Lung (tissue), 11 donors: ENCODE measurements at regions not wholly inside any gene's neighbourhood (a gene's known extent, or its start where the extent isn't known, plus 50 kb on each side); places are given as distances from the start of the nearest gene placed in this dataset.

Experiments used
- ATAC-seq: fragments of 200-7000 bp; cut with Tn5 transposase; one replicate; pipeline ENCODE4 v1.9.1; 2020; ENCODE audit warnings: moderate number of reproducible peaks; ENCODE audit not compliant: insufficient read depth, low FRiP score
- DNase-seq, 3 donors: peaks; one replicate each; pipeline ENCODE4 v3.0.0-alpha.2; 2013 to 2017
- H3K27ac ChIP-seq, 2 donors: one replicate each; pipeline ENCODE4 v1.5.1; 2013; ENCODE audit warnings: mild to moderate bottlenecking in 2 of 2, moderate library complexity in 2 of 2, control low read depth in 1 of 2, inconsistent platforms in 1 of 2, low read depth in 1 of 2, low read length in 1 of 2
- H3K27me3 ChIP-seq, 3 donors: one replicate each; pipeline ENCODE4 v1.5.1; 2013; ENCODE audit warnings: low read length in 2 of 3; ENCODE audit not compliant: control insufficient read depth in 3 of 3, insufficient read depth in 3 of 3
- H3K36me3 ChIP-seq, 4 donors: one replicate each; pipeline ENCODE4 v1.5.1; 2013; ENCODE audit warnings: low read length in 4 of 4, mild to moderate bottlenecking in 1 of 4, moderate library complexity in 1 of 4; ENCODE audit not compliant: control insufficient read depth in 4 of 4, insufficient read depth in 4 of 4
- H3K4me1 ChIP-seq, 5 donors: one replicate each; pipeline ENCODE4 v1.5.1; 2013; ENCODE audit warnings: low read length in 5 of 5, mild to moderate bottlenecking in 2 of 5, moderate library complexity in 1 of 5; ENCODE audit not compliant: control insufficient read depth in 5 of 5, insufficient read depth in 5 of 5
- H3K4me3 ChIP-seq: one replicate; pipeline ENCODE4 v1.5.1; 2013; ENCODE audit warnings: mild to moderate bottlenecking, control low read depth, moderate library complexity
- H3K9ac ChIP-seq, 2 donors: one replicate each; pipeline ENCODE4 v1.5.1; 2013; ENCODE audit warnings: low read length in 2 of 2, control low read depth in 1 of 2; ENCODE audit not compliant: insufficient read depth in 1 of 2
- H3K9me3 ChIP-seq, 4 donors: one replicate each; pipeline ENCODE4 v1.5.1; 2013; ENCODE audit warnings: low read length in 3 of 4, mild to moderate bottlenecking in 1 of 4, moderate library complexity in 1 of 4; ENCODE audit not compliant: control insufficient read depth in 4 of 4, insufficient read depth in 3 of 4
- WGBS, 2 donors: extraction: QIAGEN DNeasy Blood & Tissue Kit; methylation state at CpG; one replicate each; pipeline ENCODE4 v1.1.7; 2013; 5-methylcytosine and 5-hydroxymethylcytosine counted together
- TF ChIP-seq, protein P1 (sequence below): IDR thresholded peaks from 2 replicates; pipeline ENCODE4 v1.5.1; 2012; ENCODE audit warnings: mild to moderate bottlenecking; ENCODE audit errors: control extremely low read depth, extremely low read depth
- donor health status: control.
- donor health status: control.
- donor health status: Bipolar disorder and iron deficiency.
- donor health status: healthy.
- donor health status: DM: yes; HTN: yes; CAD: no.

DNA sequence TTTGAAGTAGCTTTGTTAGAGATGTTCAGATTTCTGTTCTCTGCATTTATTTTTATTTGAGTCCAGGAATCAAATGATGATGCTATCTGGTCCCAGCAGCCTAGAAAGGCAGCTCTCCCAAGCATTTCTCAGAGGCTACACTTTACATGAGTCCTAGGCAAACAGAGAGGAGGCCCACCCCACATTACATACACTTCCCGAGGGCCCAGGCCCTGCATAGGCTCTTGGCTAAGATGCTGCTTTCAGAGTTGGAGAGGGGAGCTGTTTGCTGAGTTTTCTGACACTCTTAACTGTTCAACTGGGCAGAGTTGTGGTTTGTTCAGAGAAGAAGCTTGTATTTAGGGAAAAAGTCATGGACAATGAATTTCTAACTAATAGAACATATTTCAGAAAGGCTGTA is 117.9 kb upstream of the RGMA start:
- no peaks in the 10 kb centered on the region for H3K36me3 ChIP-seq
- no peak for ATAC-seq
- 45 to 84% methylated on average over 1 of the region's 1 CpG for WGBS, 2 donors
- H3K27me3 ChIP-seq = no peaks in the 10 kb centered on the region
- no peak overlapping the region for H3K4me3 ChIP-seq
- TF ChIP-seq, protein P1, sequence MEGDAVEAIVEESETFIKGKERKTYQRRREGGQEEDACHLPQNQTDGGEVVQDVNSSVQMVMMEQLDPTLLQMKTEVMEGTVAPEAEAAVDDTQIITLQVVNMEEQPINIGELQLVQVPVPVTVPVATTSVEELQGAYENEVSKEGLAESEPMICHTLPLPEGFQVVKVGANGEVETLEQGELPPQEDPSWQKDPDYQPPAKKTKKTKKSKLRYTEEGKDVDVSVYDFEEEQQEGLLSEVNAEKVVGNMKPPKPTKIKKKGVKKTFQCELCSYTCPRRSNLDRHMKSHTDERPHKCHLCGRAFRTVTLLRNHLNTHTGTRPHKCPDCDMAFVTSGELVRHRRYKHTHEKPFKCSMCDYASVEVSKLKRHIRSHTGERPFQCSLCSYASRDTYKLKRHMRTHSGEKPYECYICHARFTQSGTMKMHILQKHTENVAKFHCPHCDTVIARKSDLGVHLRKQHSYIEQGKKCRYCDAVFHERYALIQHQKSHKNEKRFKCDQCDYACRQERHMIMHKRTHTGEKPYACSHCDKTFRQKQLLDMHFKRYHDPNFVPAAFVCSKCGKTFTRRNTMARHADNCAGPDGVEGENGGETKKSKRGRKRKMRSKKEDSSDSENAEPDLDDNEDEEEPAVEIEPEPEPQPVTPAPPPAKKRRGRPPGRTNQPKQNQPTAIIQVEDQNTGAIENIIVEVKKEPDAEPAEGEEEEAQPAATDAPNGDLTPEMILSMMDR = no peak
- no peak overlapping the region for H3K9ac ChIP-seq
- no peak overlapping the region for H3K27ac ChIP-seq
- peak; percentile 5 to 44 (median 22) for DNase-seq
- H3K4me1 ChIP-seq = peaks cover 0 to 12% (median 0%) of the 10 kb centered on the region in 5 donors
- peaks cover 0 to 1% (median 0%) of the 10 kb centered on the region in 4 donors for H3K9me3 ChIP-seq

DNA sequence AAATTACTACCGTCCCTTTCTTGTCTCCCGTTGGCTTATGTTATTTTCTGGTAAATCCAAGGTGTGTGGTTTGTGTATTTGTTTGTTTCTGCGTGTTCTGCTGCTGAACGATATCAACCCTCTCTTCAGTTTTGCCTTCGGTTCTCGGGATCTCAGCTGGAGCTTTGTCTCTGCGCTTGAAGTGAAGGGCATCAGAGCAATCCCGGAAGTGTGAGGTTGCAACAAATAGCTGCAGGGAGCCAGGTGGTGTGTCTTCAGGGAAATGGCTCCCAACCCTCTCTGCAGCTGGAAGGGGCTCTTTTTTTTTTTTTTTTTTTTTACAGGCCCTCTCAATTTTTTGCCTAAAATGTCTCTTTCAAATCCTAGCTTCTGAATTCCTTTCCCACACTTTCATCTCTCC is 116.4 kb upstream of the RGMA start:
- TF ChIP-seq, protein P1 = no peak
- no peak for DNase-seq
- 81 to 88% methylated on average over 8 of the region's 8 CpGs for WGBS, 2 donors
- peaks cover 0 to 12% (median 0%) of the 10 kb centered on the region in 5 donors for H3K4me1 ChIP-seq
- no peak for ATAC-seq
- no peaks in the 10 kb centered on the region for H3K27me3 ChIP-seq
- H3K27ac ChIP-seq = no peak overlapping the region
- H3K9ac ChIP-seq = no peak overlapping the region
- no peaks in the 10 kb centered on the region for H3K36me3 ChIP-seq
- no peak overlapping the region for H3K4me3 ChIP-seq
- peaks cover 0 to 1% (median 0%) of the 10 kb centered on the region in 4 donors for H3K9me3 ChIP-seq

DNA sequence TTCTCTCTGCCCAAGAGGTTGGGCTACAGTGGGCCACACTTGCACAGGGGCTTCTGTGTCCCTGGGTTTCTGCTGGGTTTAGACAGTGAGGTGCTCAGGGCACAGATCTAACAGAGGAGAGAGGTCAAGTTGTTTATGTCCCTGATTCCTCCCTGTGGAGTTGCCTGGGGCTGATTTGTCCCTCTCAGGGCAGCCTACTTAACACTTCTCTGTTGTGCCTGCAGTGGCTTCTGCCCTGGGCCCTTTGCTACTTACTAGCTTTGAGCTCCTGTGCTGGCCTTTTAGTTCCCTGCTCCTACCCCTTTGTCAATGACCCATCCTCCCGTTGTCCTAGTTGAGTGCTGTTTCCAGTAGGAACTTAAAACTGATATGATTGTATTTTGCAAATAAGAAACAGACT is 114.0 kb upstream of the RGMA start:
- no peak overlapping the region for H3K4me3 ChIP-seq
- peaks cover 0 to 1% (median under 1%) of the 10 kb centered on the region in 4 donors for H3K9me3 ChIP-seq
- ATAC-seq (no peak), DNase-seq (no peak)
- H3K27me3 ChIP-seq = no peaks in the 10 kb centered on the region
- no peak overlapping the region for H3K9ac ChIP-seq
- peaks cover 0 to 12% (median 0%) of the 10 kb centered on the region in 5 donors for H3K4me1 ChIP-seq
- 38 to 43% methylated on average over 1 of the region's 1 CpG for WGBS, 2 donors
- TF ChIP-seq, protein P1 = no peak
- H3K27ac ChIP-seq = no peak overlapping the region
- no peaks in the 10 kb centered on the region for H3K36me3 ChIP-seq

DNA sequence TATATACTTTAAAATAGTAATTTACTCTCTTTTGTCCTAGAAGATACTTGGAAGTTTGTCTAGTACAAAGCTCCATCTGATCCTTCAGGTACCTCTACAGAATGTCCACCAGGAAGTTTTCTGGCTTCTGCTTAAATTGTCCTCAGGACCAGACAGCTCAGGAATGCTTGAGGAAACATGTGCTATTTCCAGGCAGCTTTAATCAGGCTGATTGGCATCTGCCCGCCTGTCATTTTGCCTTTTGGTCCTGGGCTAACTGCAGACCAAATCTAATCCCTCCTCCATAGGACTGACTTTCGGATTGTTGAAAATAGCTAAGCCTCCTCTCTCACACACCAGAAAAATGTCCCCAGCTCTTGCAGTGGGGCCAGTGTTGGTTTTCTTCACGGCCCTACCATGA is 113.4 kb upstream of the RGMA start:
- H3K27ac ChIP-seq = no peak overlapping the region
- peaks cover 0 to 2% (median under 1%) of the 10 kb centered on the region in 4 donors for H3K9me3 ChIP-seq
- H3K36me3 ChIP-seq = no peaks in the 10 kb centered on the region
- H3K4me1 ChIP-seq = peaks cover 0 to 12% (median 0%) of the 10 kb centered on the region in 5 donors
- TF ChIP-seq, protein P1 = no peak
- H3K9ac ChIP-seq = no peak overlapping the region
- no peak for DNase-seq
- no peaks in the 10 kb centered on the region for H3K27me3 ChIP-seq
- no peak overlapping the region for H3K4me3 ChIP-seq
- no peak for ATAC-seq
- 85 to 93% methylated on average over 3 of the region's 3 CpGs for WGBS, 2 donors
